ENCODE measurements at regions not wholly inside any gene's neighbourhood (a gene's known extent, or its start where the extent isn't known, plus 50 kb on each side); places are given as distances from the start of the nearest gene placed in this dataset.

DNA sequence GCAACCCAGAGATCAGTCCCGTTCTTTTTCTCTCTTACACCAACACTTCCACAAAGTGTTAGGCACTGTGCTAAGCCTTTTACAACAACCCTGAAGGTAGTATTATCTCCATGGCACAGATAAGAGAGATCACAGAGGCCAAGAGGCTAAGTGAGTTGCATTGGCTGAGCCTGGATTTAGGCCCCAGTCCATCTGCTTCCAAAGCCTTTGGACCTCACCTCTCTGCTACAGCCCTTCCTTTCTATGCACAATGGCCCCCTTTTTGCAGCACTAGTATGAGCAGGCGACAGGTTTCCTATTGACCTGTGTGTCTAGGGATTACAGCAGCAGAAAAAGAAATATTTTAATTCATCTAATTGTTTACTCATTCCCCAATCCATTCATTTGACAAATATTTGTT lies 76.2 kb downstream of the CRYGS start:
- Histone ChIP-seq H3K4me3 (replicated peaks in 1 of 3; ENCODE audit: insufficient read depth in 1 of 3, low read depth in 1 of 3, low read length in 3 of 3) (no peak overlapping the region), H3K36me3 (ENCODE audit: control insufficient read depth in 2 of 2, extremely low read depth in 1 of 2, insufficient read depth in 2 of 2, low read length in 2 of 2) (no peaks in the 10 kb centered on the region), H2AFZ (ENCODE audit: low read depth, low read length) (no peak overlapping the region), H3K4me2 (ENCODE audit: insufficient read depth, low read length) (no peak overlapping the region), H3K27me3 (ENCODE audit: control insufficient read depth in 2 of 2, insufficient read depth in 2 of 2, low read length in 2 of 2) (no peaks in the 10 kb centered on the region), H3K9me1 (replicated peaks; ENCODE audit: control insufficient read depth, extremely low read depth, insufficient read depth, low read length) (no peaks in the 10 kb centered on the region), H4K20me1 (replicated peaks; ENCODE audit: control insufficient read depth, extremely low read depth, insufficient read depth, low read length) (no peaks in the 10 kb centered on the region), H3K79me2 (ENCODE audit: control insufficient read depth, insufficient read depth, low read length) (no peaks in the 10 kb centered on the region), H3K9ac (replicated peaks; ENCODE audit: extremely low read depth, insufficient read depth, low read length) (no peak overlapping the region), H3K4me1 (ENCODE audit: control insufficient read depth, extremely low read depth, insufficient read depth, low read length) (no peaks in the 10 kb centered on the region), H3K27ac (ENCODE audit: insufficient read depth, low read depth, low read length) (no peak overlapping the region), H3K9me3 (replicated peaks; ENCODE audit: control insufficient read depth, insufficient read depth, low read length) (no peaks in the 10 kb centered on the region)
- ChIA-PET CTCF (no interaction called here), POLR2A (no interaction called here)
- TF ChIP-seq POLR2A (IDR thresholded peaks at IDR 0.05; ENCODE audit: low read depth, low read length) (no peak), EZH2 (IDR thresholded peaks at IDR 0.05; ENCODE audit: borderline replicate concordance, low read depth, low read length, severe bottlenecking) (no peak), POLR2AphosphoS5 (IDR thresholded peaks at IDR 0.05; ENCODE audit: insufficient read depth, low read depth, low read length) (no peak)
- TF ChIP-seq, protein P1, sequence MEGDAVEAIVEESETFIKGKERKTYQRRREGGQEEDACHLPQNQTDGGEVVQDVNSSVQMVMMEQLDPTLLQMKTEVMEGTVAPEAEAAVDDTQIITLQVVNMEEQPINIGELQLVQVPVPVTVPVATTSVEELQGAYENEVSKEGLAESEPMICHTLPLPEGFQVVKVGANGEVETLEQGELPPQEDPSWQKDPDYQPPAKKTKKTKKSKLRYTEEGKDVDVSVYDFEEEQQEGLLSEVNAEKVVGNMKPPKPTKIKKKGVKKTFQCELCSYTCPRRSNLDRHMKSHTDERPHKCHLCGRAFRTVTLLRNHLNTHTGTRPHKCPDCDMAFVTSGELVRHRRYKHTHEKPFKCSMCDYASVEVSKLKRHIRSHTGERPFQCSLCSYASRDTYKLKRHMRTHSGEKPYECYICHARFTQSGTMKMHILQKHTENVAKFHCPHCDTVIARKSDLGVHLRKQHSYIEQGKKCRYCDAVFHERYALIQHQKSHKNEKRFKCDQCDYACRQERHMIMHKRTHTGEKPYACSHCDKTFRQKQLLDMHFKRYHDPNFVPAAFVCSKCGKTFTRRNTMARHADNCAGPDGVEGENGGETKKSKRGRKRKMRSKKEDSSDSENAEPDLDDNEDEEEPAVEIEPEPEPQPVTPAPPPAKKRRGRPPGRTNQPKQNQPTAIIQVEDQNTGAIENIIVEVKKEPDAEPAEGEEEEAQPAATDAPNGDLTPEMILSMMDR (IDR thresholded peaks at IDR 0.05; ENCODE audit: extremely low read depth in 1 of 2, insufficient read depth in 1 of 2, low read depth in 1 of 2, low read length in 2 of 2): no peak
- intact Hi-C loops (cut with micrococcal nuclease) (no loop called here), dilution Hi-C loops (cut with MboI; ENCODE audit: extremely low pct_ligation_motif_present, low sequenced_read_pairs) (no loop called here)
- FAIRE-seq: no peak
- BruUV-seq (replicated peaks): no TSS peak
- DNase-seq (ENCODE audit: low read depth, low spot score): no peak

GRCh38 chr3:186466391-186466974 lies 77.7 kb downstream of the CRYGS start:
- Histone ChIP-seq H3K79me2 (ENCODE audit: control insufficient read depth, insufficient read depth, low read length) (no peaks in the 10 kb centered on the region), H3K4me2 (ENCODE audit: insufficient read depth, low read length) (no peak overlapping the region), H3K36me3 (ENCODE audit: control insufficient read depth in 2 of 2, extremely low read depth in 1 of 2, insufficient read depth in 2 of 2, low read length in 2 of 2) (no peaks in the 10 kb centered on the region), H3K4me1 (ENCODE audit: control insufficient read depth, extremely low read depth, insufficient read depth, low read length) (no peaks in the 10 kb centered on the region), H3K9me1 (replicated peaks; ENCODE audit: control insufficient read depth, extremely low read depth, insufficient read depth, low read length) (no peaks in the 10 kb centered on the region), H3K4me3 (replicated peaks in 1 of 3; ENCODE audit: insufficient read depth in 1 of 3, low read depth in 1 of 3, low read length in 3 of 3) (no peak overlapping the region), H3K9me3 (replicated peaks; ENCODE audit: control insufficient read depth, insufficient read depth, low read length) (no peaks in the 10 kb centered on the region), H3K27me3 (ENCODE audit: control insufficient read depth in 2 of 2, insufficient read depth in 2 of 2, low read length in 2 of 2) (no peaks in the 10 kb centered on the region), H4K20me1 (replicated peaks; ENCODE audit: control insufficient read depth, extremely low read depth, insufficient read depth, low read length) (no peaks in the 10 kb centered on the region), H3K9ac (replicated peaks; ENCODE audit: extremely low read depth, insufficient read depth, low read length) (no peak overlapping the region), H3K27ac (ENCODE audit: insufficient read depth, low read depth, low read length) (no peak overlapping the region), H2AFZ (ENCODE audit: low read depth, low read length) (no peak overlapping the region)
- no peak for TF ChIP-seq POLR2A (IDR thresholded peaks at IDR 0.05; ENCODE audit: low read depth, low read length)
- TF ChIP-seq FOS (IDR thresholded peaks at IDR 0.05; ENCODE audit: borderline replicate concordance, insufficient read depth, low read length): no peak
- TF ChIP-seq, protein P1 (IDR thresholded peaks at IDR 0.05; ENCODE audit: extremely low read depth in 1 of 2, insufficient read depth in 1 of 2, low read depth in 1 of 2, low read length in 2 of 2): no peak
- TF ChIP-seq GATA2 (IDR thresholded peaks at IDR 0.05; ENCODE audit: insufficient read depth, insufficient read length, low read depth, low read length): no peak
- no peak for TF ChIP-seq JUN (IDR thresholded peaks at IDR 0.05; ENCODE audit: borderline replicate concordance, insufficient read depth, insufficient read length, low read depth)
- POLR2A ChIA-PET: no interaction called here
- intact Hi-C loops (cut with micrococcal nuclease): no loop called here
- CTCF ChIA-PET: no interaction called here
- BruUV-seq (replicated peaks): no TSS peak
- FAIRE-seq: no peak
- dilution Hi-C loops (cut with MboI; ENCODE audit: extremely low pct_ligation_motif_present, low sequenced_read_pairs): no loop called here
- no peak for DNase-seq (ENCODE audit: low read depth, low spot score)
